ENCODE measurements at regions not wholly inside any gene's neighbourhood (a gene's known extent, or its start where the extent isn't known, plus 50 kb on each side); places are given as distances from the start of the nearest gene placed in this dataset.
"Not testable (repeated sequence)": the region's sequence is repeated elsewhere in the genome, so short reads cannot be mapped to it uniquely, and the experiment has no call there.

DNA sequence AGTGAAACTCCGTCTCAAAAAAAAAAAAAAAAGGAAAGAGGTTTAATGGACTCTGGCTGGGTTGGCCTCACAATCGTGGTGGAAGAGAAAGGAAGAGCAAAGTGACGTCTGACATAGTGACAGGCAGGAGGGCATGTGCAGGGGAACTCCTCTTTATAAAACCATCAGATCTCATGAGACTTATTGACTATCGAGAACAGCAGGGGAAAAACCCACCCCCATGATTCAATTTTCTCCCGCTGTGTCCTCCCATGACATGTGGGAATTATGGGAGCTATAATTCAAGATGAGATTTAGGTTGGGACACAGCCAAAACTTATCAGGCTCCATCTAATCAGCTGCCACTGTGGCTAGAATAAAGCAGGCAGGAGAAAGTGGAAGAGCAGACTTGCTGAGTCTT is 610.4 kb upstream of the NUDT12 start:
- DNase-seq = no peak

DNA sequence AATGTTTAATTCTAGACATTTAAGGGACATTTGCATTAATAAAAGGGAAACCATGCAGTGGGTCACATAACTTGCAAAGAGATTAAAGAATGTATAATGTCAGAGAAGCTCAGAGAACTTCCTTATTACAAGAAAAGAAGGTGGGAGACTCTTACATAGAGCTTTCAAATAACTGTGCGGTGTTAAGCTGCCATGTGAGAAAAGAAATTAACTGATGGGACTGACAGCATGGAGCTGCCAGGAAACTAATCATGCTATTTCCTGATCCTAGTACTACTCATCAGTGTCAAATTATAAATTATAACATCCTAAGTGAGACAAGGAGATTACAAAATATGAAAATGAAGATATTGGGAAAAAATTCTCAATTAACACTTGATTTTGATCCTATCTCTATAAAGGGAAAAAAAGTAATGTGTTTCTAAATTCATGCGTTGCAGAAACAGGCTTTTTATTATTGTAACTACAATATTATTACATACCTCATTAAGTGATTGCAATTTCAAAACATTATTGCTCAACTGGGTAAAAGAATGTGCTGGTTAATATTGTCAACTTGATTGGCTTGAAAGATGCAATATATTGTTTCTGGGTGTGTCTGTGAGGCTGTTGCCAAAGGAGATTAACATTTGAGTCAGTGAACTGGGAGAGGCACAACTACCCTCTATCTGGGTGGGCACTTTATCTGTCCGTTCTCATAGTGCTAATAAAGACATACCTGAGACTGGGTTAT is 609.5 kb upstream of the NUDT12 start:
- no peak for DNase-seq

DNA sequence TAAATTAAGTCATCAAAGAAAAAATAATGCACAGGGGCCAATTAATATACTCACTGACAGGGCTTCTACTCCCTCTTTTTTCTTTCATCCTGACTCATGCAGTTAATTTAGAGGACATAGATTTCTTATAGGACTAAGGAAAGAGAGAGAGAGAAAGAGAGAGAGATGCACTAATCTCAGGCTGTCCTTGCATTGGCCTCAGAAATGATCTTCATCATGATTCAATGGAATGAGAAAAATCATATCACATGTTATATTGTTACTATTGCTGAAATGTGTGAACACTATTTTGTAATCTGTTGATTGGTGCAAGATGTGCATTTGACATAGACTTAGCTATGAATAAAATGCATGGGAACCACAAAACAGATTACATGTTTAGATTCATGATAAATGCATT is 608.3 kb upstream of the NUDT12 start:
- no peak for DNase-seq

- no peak for DNase-seq
Measured at GRCh38 chr5:104146652-104147051, 584.1 kb upstream of the NUDT12 start.

DNA sequence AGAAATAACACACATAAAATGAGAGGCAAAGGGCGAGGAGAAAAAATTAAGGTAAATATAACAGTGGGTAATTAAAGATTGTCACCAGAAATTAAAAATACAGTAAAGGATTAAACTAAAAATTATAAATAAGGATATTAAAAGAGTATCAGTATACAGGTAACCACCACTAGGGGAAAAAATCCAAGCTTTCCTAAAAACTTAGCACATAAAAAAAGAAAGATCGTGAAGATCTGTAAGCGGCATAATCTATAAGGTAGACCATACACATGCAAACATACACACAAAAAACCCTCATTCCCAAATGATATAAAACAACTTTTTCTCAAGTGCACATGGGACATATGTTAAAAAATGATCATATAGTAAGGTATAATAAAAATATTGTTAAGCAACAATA is 577.3 kb upstream of the NUDT12 start:
- DNase-seq = no peak

- no peak for DNase-seq
Measured at GRCh38 chr5:104130320-104130719, 567.7 kb upstream of the NUDT12 start.

DNA sequence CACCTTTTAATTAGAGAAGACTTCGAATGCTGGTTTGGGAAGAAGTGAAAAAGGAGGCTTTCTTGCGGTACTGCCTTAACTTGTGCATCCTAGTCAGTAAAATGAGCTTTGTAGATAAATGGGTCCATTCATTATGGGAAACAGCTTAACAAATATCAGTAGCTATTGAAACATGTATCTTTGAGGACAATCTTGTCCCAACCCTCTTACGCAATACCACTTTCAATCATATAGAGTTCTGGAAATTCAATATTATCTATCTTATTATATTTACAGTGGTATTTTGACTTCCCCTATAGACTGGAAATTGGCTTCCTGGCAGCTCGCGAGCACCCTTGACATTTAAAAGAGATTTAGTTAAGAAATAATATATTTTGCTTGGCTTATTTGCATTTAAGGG is 565.8 kb upstream of the NUDT12 start:
- no peak for DNase-seq

DNA sequence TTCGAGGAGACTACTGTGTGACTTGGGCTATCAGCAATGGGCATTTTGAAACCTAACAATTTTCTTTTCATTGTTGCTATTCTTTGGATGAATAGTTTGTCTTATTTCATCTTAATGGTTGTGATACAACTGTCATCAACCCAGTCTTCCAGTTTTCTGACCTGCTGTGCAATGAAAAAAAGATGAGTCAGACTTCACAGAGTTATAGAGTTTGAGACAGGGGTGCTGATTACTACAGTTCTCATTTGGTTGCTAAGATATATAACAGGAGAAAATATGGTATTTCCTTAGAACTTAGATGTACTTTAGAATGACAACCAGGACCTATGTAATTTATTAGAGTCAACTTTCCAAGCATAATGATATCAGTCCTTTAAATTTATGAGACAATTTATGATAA is 564.4 kb upstream of the NUDT12 start:
- DNase-seq = no peak

DNA sequence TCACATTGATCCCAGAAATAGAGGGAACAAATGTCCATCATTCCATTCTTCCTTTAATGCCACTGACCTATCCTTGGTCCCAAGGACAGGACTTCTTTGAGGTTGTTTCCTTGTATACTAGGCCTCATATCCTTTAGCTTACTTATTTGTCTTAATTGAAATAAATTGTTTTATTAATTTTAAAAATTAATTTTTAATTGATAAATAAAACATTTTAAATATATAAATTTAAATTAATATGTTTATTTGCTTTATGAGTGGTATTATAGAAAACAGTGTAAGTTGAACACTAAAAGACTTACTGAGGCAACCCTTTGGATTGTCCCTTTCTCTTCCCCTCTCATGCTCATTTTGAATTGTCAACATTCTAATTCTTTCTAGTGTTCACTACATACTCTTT is 556.9 kb upstream of the NUDT12 start:
- no peak for DNase-seq

GRCh38 chr5:104111632-104112031 is 549.0 kb upstream of the NUDT12 start:
- DNase-seq = no peak

DNA sequence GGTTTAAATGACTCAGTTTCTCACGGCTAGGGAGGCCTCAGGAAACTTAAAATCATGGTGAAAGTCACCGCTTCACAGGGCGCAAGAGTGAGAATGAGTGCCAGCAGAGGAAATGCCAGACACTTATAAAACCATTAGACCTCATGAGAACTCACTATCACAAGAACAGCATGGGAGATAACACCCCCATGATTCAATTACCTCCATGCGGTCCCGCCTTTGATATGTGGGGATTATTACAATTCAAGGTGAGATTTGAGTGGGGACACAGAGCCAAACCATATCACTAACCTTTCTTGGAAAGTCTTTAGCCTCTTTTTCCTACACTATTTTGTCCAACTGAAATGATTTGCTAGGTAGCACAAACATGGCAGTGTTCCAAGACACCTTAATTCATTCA is 533.9 kb upstream of the NUDT12 start:
- DNase-seq = no peak

DNA sequence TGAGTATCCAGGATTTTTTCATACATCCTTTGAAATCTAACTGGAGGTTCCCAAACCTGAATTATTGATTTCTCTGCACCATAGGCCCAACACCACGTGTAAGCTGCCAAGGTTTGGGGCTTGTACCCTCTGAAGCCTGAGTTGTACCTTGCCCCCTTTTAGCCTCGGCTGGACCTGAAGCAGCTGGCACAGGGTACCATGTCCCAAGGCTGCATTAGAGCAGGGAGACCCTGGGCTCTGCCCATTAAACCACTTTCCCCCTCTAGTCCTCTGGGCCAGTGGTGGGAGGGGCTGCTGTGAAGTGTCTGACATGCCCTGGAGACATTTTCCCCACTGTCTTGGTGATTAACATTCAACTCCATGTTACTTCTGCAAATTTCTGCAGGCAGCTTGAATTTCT is 532.9 kb upstream of the NUDT12 start:
- DNase-seq = no peak

- no peak for DNase-seq
Measured at GRCh38 chr5:104088876-104089778, 526.5 kb upstream of the NUDT12 start.

- no peak for DNase-seq
Measured at GRCh38 chr5:104084896-104085295, 522.3 kb upstream of the NUDT12 start.

- DNase-seq = no peak
Measured at GRCh38 chr5:104082754-104083153, 520.2 kb upstream of the NUDT12 start.

- no peak for DNase-seq
Measured at GRCh38 chr5:104081232-104081631, 518.6 kb upstream of the NUDT12 start.

GRCh38 chr5:104080646-104081175 is 518.1 kb upstream of the NUDT12 start:
- no peak for DNase-seq

DNA sequence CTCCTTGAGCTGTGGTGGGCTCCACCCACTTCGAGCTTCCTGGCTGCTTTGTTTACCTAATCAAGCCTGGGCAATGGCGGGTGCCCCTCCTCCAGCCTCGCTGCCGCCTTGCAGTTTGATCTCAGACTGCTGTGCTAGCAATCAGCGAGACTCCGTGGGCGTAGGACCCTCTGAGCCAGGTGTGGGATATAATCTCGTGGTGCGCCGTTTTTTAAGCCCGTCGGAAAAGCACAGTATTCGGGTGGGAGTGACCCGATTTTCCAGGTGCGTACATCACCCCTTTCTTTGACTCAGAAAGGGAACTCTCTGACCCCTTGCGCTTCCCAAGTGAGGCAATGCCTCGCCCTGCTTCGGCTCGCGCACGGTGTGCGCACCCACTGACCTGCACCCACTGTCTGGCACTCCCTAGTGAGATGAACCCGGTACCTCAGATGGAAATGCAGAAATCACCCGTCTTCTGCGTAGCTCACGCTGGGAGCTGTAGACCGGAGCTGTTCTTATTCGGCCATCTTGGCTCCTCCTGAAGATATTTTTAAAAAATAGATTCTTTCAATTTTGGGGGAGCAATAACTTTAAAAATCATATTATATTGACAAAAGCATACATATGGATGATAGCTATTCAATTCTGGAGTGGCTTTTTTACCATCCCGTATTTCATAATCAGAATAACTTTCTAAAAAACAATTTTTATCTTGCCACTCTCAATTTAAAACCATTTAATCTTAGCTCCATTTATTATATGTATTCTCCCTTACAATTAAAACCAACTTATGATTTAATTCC is 517.5 kb upstream of the NUDT12 start:
- DNase-seq = not testable (repeated sequence)

- DNase-seq = no peak
Measured at GRCh38 chr5:104071887-104072286, 509.3 kb upstream of the NUDT12 start.

DNA sequence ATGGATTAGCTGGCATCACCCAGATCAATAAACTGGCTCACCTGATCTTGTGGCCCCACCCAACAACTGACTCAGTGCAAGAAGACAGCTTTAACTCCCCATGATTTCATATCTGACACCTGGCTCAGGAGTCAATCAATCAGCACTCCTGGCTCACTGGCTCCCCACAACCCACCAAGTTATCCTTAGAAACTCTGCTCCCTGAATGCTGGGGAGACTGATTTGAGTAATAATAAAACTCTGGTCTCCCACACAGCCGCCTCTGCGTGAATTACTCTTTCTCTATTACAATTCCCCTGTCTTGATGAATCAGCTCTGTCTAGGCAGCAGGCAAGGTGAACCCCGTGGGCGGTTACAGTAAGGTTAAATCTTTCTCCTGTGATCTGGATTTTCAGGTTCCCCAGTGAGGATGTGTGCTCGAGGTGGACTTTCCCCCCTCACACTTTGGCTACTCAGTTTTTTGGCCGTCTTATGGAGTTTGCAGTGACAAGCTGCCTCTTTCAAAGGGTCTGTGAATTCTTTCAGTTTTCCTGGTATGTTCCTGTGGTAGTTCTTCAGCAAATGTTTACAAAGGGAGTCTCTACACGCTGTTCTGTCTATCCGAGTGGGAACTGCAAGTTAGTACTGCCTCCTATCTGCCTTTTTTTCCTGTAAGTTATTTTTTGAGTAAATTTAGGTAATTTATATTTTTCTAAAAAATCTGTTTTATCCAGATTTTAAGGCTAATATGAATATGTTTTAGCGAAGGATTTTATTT is 500.2 kb upstream of the NUDT12 start:
- DNase-seq = no peak

- DNase-seq = no peak
Measured at GRCh38 chr5:104061707-104062106, 499.1 kb upstream of the NUDT12 start.

GRCh38 chr5:104053353-104053649 is 490.7 kb upstream of the NUDT12 start:
- DNase-seq = no peak

Measured in right kidney (tissue), 1 donor.